HG03175 (cell line): ENCODE measurements at regions not wholly inside any gene's neighbourhood (a gene's known extent, or its start where the extent isn't known, plus 50 kb on each side); places are given as distances from the start of the nearest gene placed in this dataset.
"Not testable (repeated sequence)": the region's sequence is repeated elsewhere in the genome, so short reads cannot be mapped to it uniquely, and the experiment has no call there.

ENCODE experiments used
- ATAC-seq: cut with Tn5 transposase; IDR thresholded peaks from one replicate; pipeline ENCODE4 v1.9.1; 2021; ENCODE audit warnings: mild to moderate bottlenecking, moderate library complexity; ENCODE audit not compliant: unreplicated experiment

- ATAC-seq, result not testable (repeated sequence)
Measured at GRCh38 chrX:150273575-150274294, 89.4 kb upstream of the MAMLD1 start.

- ATAC-seq, result no peak
Measured at GRCh38 chrX:150282953-150283352, 80.2 kb upstream of the MAMLD1 start.

GRCh38 chrX:150291014-150291413, 72.1 kb upstream of the MAMLD1 start:
- no peak for ATAC-seq

- no peak for ATAC-seq
Measured at GRCh38 chrX:150293311-150294013, 69.7 kb upstream of the MAMLD1 start.

GRCh38 chrX:150298841-150299551, 64.1 kb upstream of the MAMLD1 start:
- ATAC-seq, result no peak

- no peak for ATAC-seq
Measured at GRCh38 chrX:150299579-150299978, 63.5 kb upstream of the MAMLD1 start.

GRCh38 chrX:150303386-150304097, 59.6 kb upstream of the MAMLD1 start:
- ATAC-seq, result no peak

GRCh38 chrX:150306002-150306401, 57.1 kb upstream of the MAMLD1 start:
- ATAC-seq, result no peak

- ATAC-seq, result no peak
Measured at GRCh38 chrX:150308041-150308440, 55.1 kb upstream of the MAMLD1 start.

GRCh38 chrX:150308532-150309157, 54.5 kb upstream of the MAMLD1 start:
- ATAC-seq, result no peak

- no peak for ATAC-seq
Measured at GRCh38 chrX:150310417-150310816, 52.7 kb upstream of the MAMLD1 start.

- ATAC-seq, result no peak
Measured at GRCh38 chrX:150310881-150311280, 52.2 kb upstream of the MAMLD1 start.

GRCh38 chrX:150312931-150313330, 50.2 kb upstream of the MAMLD1 start:
- ATAC-seq, result no peak
